ENCODE measurements at regions not wholly inside any gene's neighbourhood (a gene's known extent, or its start where the extent isn't known, plus 50 kb on each side); places are given as distances from the start of the nearest gene placed in this dataset.

- no peaks in the 10 kb centered on the region for H3K36me3 ChIP-seq (ENCODE audit: control insufficient read depth in 4 of 4, insufficient read depth in 3 of 4, low read depth in 1 of 4, low read length in 3 of 4)
- no peak overlapping the region for H3K4me3 ChIP-seq (ENCODE audit: low read depth in 1 of 3, low read length in 3 of 3)
- TF ChIP-seq HNF4G (IDR thresholded peaks at IDR 0.05) = no peak
- TF ChIP-seq RXRA (IDR thresholded peaks at IDR 0.05) = no peak
- no peak for TF ChIP-seq FOXA1 (IDR thresholded peaks at IDR 0.05)
- no peak for TF ChIP-seq REST (IDR thresholded peaks at IDR 0.05)
- TF ChIP-seq RAD21 (IDR thresholded peaks at IDR 0.05) = no peak
- TF ChIP-seq SP1 (IDR thresholded peaks at IDR 0.05) = no peak
- TF ChIP-seq GABPA (IDR thresholded peaks at IDR 0.05 in 1 of 2, conservative IDR thresholded peaks at IDR 0.05 in 1 of 2) = no peak
- no peak for TF ChIP-seq EGR1 (IDR thresholded peaks at IDR 0.05; ENCODE audit: low read depth in 2 of 2)
- TF ChIP-seq TAF1 (conservative IDR thresholded peaks at IDR 0.05) = no peak
- H3K9me3 ChIP-seq (ENCODE audit: control insufficient read depth in 4 of 4, low read length in 3 of 4) = no peaks in the 10 kb centered on the region
- no peak overlapping the region for H3K27ac ChIP-seq (ENCODE audit: low read depth in 1 of 2, low read length in 2 of 2)
- no peak for DNase-seq (ENCODE audit: low spot score)
- H3K27me3 ChIP-seq (ENCODE audit: control insufficient read depth in 4 of 4, insufficient read depth in 4 of 4, low read length in 3 of 4) = no peaks in the 10 kb centered on the region
- no peak overlapping the region for H3K9ac ChIP-seq (ENCODE audit: low read depth in 1 of 2, low read length in 2 of 2)
- no peaks in the 10 kb centered on the region for H3K4me1 ChIP-seq (ENCODE audit: control insufficient read depth in 4 of 4, insufficient read depth in 4 of 4, low read length in 3 of 4)
These were observed 444.0 kb downstream of the CCER1 start for GRCh38 chr12:90510948-90511347.

GRCh38 chr12:90504806-90505205 lies 450.2 kb downstream of the CCER1 start:
- no peak for DNase-seq (ENCODE audit: low spot score)
- Histone ChIP-seq H3K36me3 (ENCODE audit: control insufficient read depth in 4 of 4, insufficient read depth in 3 of 4, low read depth in 1 of 4, low read length in 3 of 4) (no peaks in the 10 kb centered on the region), H3K4me3 (ENCODE audit: low read depth in 1 of 3, low read length in 3 of 3) (no peak overlapping the region), H3K27ac (ENCODE audit: low read depth in 1 of 2, low read length in 2 of 2) (no peak overlapping the region), H3K4me1 (ENCODE audit: control insufficient read depth in 4 of 4, insufficient read depth in 4 of 4, low read length in 3 of 4) (peaks cover 0 to 10% (median 1%) of the 10 kb centered on the region in 4 donors), H3K9ac (ENCODE audit: low read depth in 1 of 2, low read length in 2 of 2) (no peak overlapping the region), H3K9me3 (ENCODE audit: control insufficient read depth in 4 of 4, low read length in 3 of 4) (no peaks in the 10 kb centered on the region), H3K27me3 (ENCODE audit: control insufficient read depth in 4 of 4, insufficient read depth in 4 of 4, low read length in 3 of 4) (no peaks in the 10 kb centered on the region)
- no peak for TF ChIP-seq EGR1 (IDR thresholded peaks at IDR 0.05; ENCODE audit: low read depth in 2 of 2)

- H3K27me3 ChIP-seq (ENCODE audit: control insufficient read depth in 4 of 4, insufficient read depth in 4 of 4, low read length in 3 of 4) = no peaks in the 10 kb centered on the region
- H3K36me3 ChIP-seq (ENCODE audit: control insufficient read depth in 4 of 4, insufficient read depth in 3 of 4, low read depth in 1 of 4, low read length in 3 of 4) = no peaks in the 10 kb centered on the region
- TF ChIP-seq RXRA (IDR thresholded peaks at IDR 0.05) (no peak), ZBTB33 (IDR thresholded peaks at IDR 0.05) (no peak), SP1 (IDR thresholded peaks at IDR 0.05) (no peak), JUND (IDR thresholded peaks at IDR 0.05) (no peak), YY1 (IDR thresholded peaks at IDR 0.05) (no peak), REST (IDR thresholded peaks at IDR 0.05) (no peak), FOXA1 (IDR thresholded peaks at IDR 0.05) (no peak), ATF3 (IDR thresholded peaks at IDR 0.05) (no peak), FOXA2 (IDR thresholded peaks at IDR 0.05) (no peak), TAF1 (conservative IDR thresholded peaks at IDR 0.05) (no peak), NR2F2 (IDR thresholded peaks at IDR 0.05) (no peak), CTCF (IDR thresholded peaks at IDR 0.05; ENCODE audit: low read depth, low read length, missing input control) (no peak), RAD21 (IDR thresholded peaks at IDR 0.05) (no peak)
- no peak overlapping the region for H3K4me3 ChIP-seq (ENCODE audit: low read depth in 1 of 3, low read length in 3 of 3)
- H3K27ac ChIP-seq (ENCODE audit: low read depth in 1 of 2, low read length in 2 of 2) = no peak overlapping the region
- H3K9ac ChIP-seq (ENCODE audit: low read depth in 1 of 2, low read length in 2 of 2) = no peak overlapping the region
- peaks cover 0 to 10% (median 1%) of the 10 kb centered on the region in 4 donors for H3K4me1 ChIP-seq (ENCODE audit: control insufficient read depth in 4 of 4, insufficient read depth in 4 of 4, low read length in 3 of 4)
- H3K9me3 ChIP-seq (ENCODE audit: control insufficient read depth in 4 of 4, low read length in 3 of 4) = no peaks in the 10 kb centered on the region
- no peak for DNase-seq (ENCODE audit: low spot score)
These were observed 452.9 kb downstream of the CCER1 start for GRCh38 chr12:90502070-90502469.
